ENCODE measurements at regions not wholly inside any gene's neighbourhood (a gene's known extent, or its start where the extent isn't known, plus 50 kb on each side); places are given as distances from the start of the nearest gene placed in this dataset.

- no peaks in the 10 kb centered on the region for H3K9me1 ChIP-seq (replicated peaks; ENCODE audit: control insufficient read depth, extremely low read depth, insufficient read depth, low read length)
- H3K27me3 ChIP-seq (ENCODE audit: control insufficient read depth in 2 of 2, insufficient read depth in 2 of 2, low read length in 2 of 2): no peaks in the 10 kb centered on the region
- no peaks in the 10 kb centered on the region for H4K20me1 ChIP-seq (replicated peaks; ENCODE audit: control insufficient read depth, extremely low read depth, insufficient read depth, low read length)
- no peak overlapping the region for H3K27ac ChIP-seq (ENCODE audit: insufficient read depth, low read depth, low read length)
- no peak overlapping the region for H3K9ac ChIP-seq (replicated peaks; ENCODE audit: extremely low read depth, insufficient read depth, low read length)
- dilution Hi-C loops (cut with MboI; ENCODE audit: extremely low pct_ligation_motif_present, low sequenced_read_pairs): no loop called here
- ChIA-PET CTCF (interaction anchor here (1.1 to 1.5 kb wide), 2 partner anchors 8 to 11 kb away, joined by 3 to 4 read pairs; no protein-coding TSS in a partner anchor), POLR2A (no interaction called here)
- H3K4me1 ChIP-seq (ENCODE audit: control insufficient read depth, extremely low read depth, insufficient read depth, low read length): no peaks in the 10 kb centered on the region
- H3K79me2 ChIP-seq (ENCODE audit: control insufficient read depth, insufficient read depth, low read length): no peaks in the 10 kb centered on the region
- H3K4me2 ChIP-seq (ENCODE audit: insufficient read depth, low read length): no peak overlapping the region
- TF ChIP-seq POLR2A (IDR thresholded peaks at IDR 0.05; ENCODE audit: low read depth, low read length) (no peak), GATA2 (IDR thresholded peaks at IDR 0.05; ENCODE audit: insufficient read depth, insufficient read length, low read depth, low read length) (no peak), EZH2 (IDR thresholded peaks at IDR 0.05; ENCODE audit: borderline replicate concordance, low read depth, low read length, severe bottlenecking) (no peak), MYC (IDR thresholded peaks at IDR 0.05; ENCODE audit: low read depth, low read length) (no peak), POLR2AphosphoS5 (IDR thresholded peaks at IDR 0.05; ENCODE audit: insufficient read depth, low read depth, low read length) (no peak), JUN (IDR thresholded peaks at IDR 0.05; ENCODE audit: borderline replicate concordance, insufficient read depth, insufficient read length, low read depth) (no peak), CTCF (IDR thresholded peaks at IDR 0.05; ENCODE audit: extremely low read depth in 1 of 2, insufficient read depth in 1 of 2, low read depth in 1 of 2, low read length in 2 of 2) (no peak), FOS (IDR thresholded peaks at IDR 0.05; ENCODE audit: borderline replicate concordance, insufficient read depth, low read length) (no peak)
- TF ChIP-seq, protein P1, sequence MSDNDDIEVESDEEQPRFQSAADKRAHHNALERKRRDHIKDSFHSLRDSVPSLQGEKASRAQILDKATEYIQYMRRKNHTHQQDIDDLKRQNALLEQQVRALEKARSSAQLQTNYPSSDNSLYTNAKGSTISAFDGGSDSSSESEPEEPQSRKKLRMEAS (IDR thresholded peaks at IDR 0.05; ENCODE audit: insufficient read depth, insufficient read length): no peak
- BruUV-seq (replicated peaks): no TSS peak
- no peaks in the 10 kb centered on the region for H3K9me3 ChIP-seq (replicated peaks; ENCODE audit: control insufficient read depth, insufficient read depth, low read length)
- intact Hi-C loops (cut with micrococcal nuclease): no loop called here
- no peak overlapping the region for H3K4me3 ChIP-seq (replicated peaks in 1 of 3; ENCODE audit: insufficient read depth in 1 of 3, low read depth in 1 of 3, low read length in 3 of 3)
- no peaks in the 10 kb centered on the region for H3K36me3 ChIP-seq (ENCODE audit: control insufficient read depth in 2 of 2, extremely low read depth in 1 of 2, insufficient read depth in 2 of 2, low read length in 2 of 2)
- no peak overlapping the region for H2AFZ ChIP-seq (ENCODE audit: low read depth, low read length)
- FAIRE-seq (no peak), DNase-seq (ENCODE audit: low read depth, low spot score) (no peak)
Measured at GRCh38 chr3:67781871-67782270, 127.5 kb upstream of the SUCLG2 start.

Measured in endothelial cell of umbilical vein (primary cell).